ENCODE measurements at regions not wholly inside any gene's neighbourhood (a gene's known extent, or its start where the extent isn't known, plus 50 kb on each side); places are given as distances from the start of the nearest gene placed in this dataset.

- Histone ChIP-seq H2BK5ac (ENCODE audit: low read depth, low read length) (no peak overlapping the region), H3K56ac (replicated peaks; ENCODE audit: insufficient read length, low read depth, low read length) (no peak overlapping the region), H3K79me2 (ENCODE audit: control insufficient read depth in 1 of 2, insufficient read depth in 2 of 2, low read length in 2 of 2) (no peaks in the 10 kb centered on the region), H2BK20ac (ENCODE audit: low read length) (no peak overlapping the region), H3K79me1 (ENCODE audit: low read depth, low read length) (no peaks in the 10 kb centered on the region), H3K23ac (ENCODE audit: insufficient read length) (no peak overlapping the region), H2BK12ac (ENCODE audit: low read depth, low read length) (no peak overlapping the region), H3K4me2 (ENCODE audit: insufficient read depth in 1 of 2, low read depth in 2 of 2, low read length in 2 of 2) (no peak overlapping the region; a peak in 1 of 4 replicates), H3K14ac (ENCODE audit: insufficient read length) (no peak overlapping the region), H3K27me3 (replicated peaks in 1 of 4; ENCODE audit: control insufficient read depth in 3 of 4, extremely low read depth in 1 of 4, insufficient read depth in 3 of 4, low read length in 3 of 4) (no peaks in the 10 kb centered on the region), H3K23me2 (ENCODE audit: low read depth, low read length) (no peaks in the 10 kb centered on the region), H3K4ac (replicated peaks; ENCODE audit: insufficient read length, low read depth, low read length) (no peak overlapping the region), H3K36me3 (ENCODE audit: control insufficient read depth in 2 of 4, insufficient read depth in 4 of 4, low read length in 3 of 4) (no peaks in the 10 kb centered on the region), H2AFZ (ENCODE audit: low read length) (no peak overlapping the region), H2AK5ac (ENCODE audit: low read depth, low read length) (no peak overlapping the region), H3K18ac (ENCODE audit: extremely low read depth, low read length) (no peak overlapping the region), H3K9ac (replicated peaks in 1 of 4; ENCODE audit: extremely low read depth in 1 of 4, low read depth in 3 of 4, low read length in 3 of 4) (no peak overlapping the region), H2BK120ac (replicated peaks; ENCODE audit: low read depth, low read length) (no peak overlapping the region), H3K4me1 (replicated peaks in 1 of 4; ENCODE audit: control insufficient read depth in 3 of 4, insufficient read depth in 4 of 4, low read length in 3 of 4) (0 out of 7 replicates have a peak, but pooled peaks cover 0 to 2% (median 0%) of the 10 kb centered on the region in 4 experiments), H4K8ac (ENCODE audit: extremely low read depth, insufficient read depth, low read length) (no peak overlapping the region), H2BK15ac (ENCODE audit: low read length) (no peak overlapping the region), H3K4me3 (ENCODE audit: extremely low read depth in 1 of 4, insufficient read depth in 2 of 4, low read depth in 3 of 4, low read length in 4 of 4) (no peak overlapping the region), H3K27ac (ENCODE audit: low read depth, low read length) (no peak overlapping the region), H4K91ac (replicated peaks; ENCODE audit: insufficient read length, low read length) (no peak overlapping the region), H3K9me3 (ENCODE audit: insufficient read depth in 2 of 2, low read depth in 1 of 2, low read length in 1 of 2) (no peaks in the 10 kb centered on the region), H4K20me1 (replicated peaks in 1 of 2; ENCODE audit: control insufficient read depth in 1 of 2, insufficient read depth in 2 of 2, low read length in 2 of 2) (no peaks in the 10 kb centered on the region), H4K5ac (ENCODE audit: insufficient read length, low read depth, low read length) (no peak overlapping the region)
- POLR2A ChIA-PET (ENCODE audit: partially characterized antibody), result no interaction called here
- CTCF ChIA-PET (ENCODE audit: partially characterized antibody), result interaction anchor here (0.5 to 0.9 kb wide), 4 partner anchors 13 to 1566 kb away, joined by 3 read pairs; no protein-coding TSS in a partner anchor
- DNase-seq (ENCODE audit: low read depth in 1 of 2, low spot score in 2 of 2) (no peak), FAIRE-seq (no peak)
- TF ChIP-seq CTBP2 (IDR thresholded peaks at IDR 0.05; ENCODE audit: borderline replicate concordance, insufficient read depth, insufficient read length, low read length) (no peak), CHD1 (IDR thresholded peaks at IDR 0.05; ENCODE audit: low read depth, low read length) (no peak), NANOG (IDR thresholded peaks at IDR 0.05; ENCODE audit: insufficient read depth, low read depth, low read length, poor library complexity, severe bottlenecking) (no peak), POU5F1 (IDR thresholded peaks at IDR 0.05; ENCODE audit: low read depth, low read length) (peak; percentile 84)
- whole genome bisulfite sequencing, 2 experiments (ENCODE audit: extremely low coverage in 1 of 2, insufficient coverage in 1 of 2, insufficient read length in 1 of 2, insufficient replicate concordance in 2 of 2, low coverage in 1 of 2, low lambda C conversion rate in 2 of 2, missing lambda C conversion rate in 1 of 2), result 80% methylated on average over 14 of the region's 14 CpGs; no CpG with 5 or more reads in 1 of the 2 experiments
Observed at GRCh38 chr15:96268442-96269204, 61.9 kb upstream of the NR2F2 start.

All from H1 (cell line).